HFF-Myc (cell line): ENCODE measurements at regions not wholly inside any gene's neighbourhood (a gene's known extent, or its start where the extent isn't known, plus 50 kb on each side); places are given as distances from the start of the nearest gene placed in this dataset.

Source experiments
- DNase-seq: peaks from one replicate; pipeline ENCODE4 v3.0.0-alpha.2; 2011; ENCODE audit warnings: low read depth; ENCODE audit errors: extremely low read depth
- H3K4me3 ChIP-seq: replicated peaks from 2 replicates; pipeline ENCODE4 v1.5.1; 2011; ENCODE audit warnings: low read depth, mild to moderate bottlenecking, control low read depth, low read length
- TF ChIP-seq, protein P1 (sequence below): IDR thresholded peaks from 2 replicates; pipeline ENCODE4 v1.5.1; 2012; ENCODE audit warnings: mild to moderate bottlenecking, low read depth, low read length, control low read depth; ENCODE audit errors: missing control alignments

DNA sequence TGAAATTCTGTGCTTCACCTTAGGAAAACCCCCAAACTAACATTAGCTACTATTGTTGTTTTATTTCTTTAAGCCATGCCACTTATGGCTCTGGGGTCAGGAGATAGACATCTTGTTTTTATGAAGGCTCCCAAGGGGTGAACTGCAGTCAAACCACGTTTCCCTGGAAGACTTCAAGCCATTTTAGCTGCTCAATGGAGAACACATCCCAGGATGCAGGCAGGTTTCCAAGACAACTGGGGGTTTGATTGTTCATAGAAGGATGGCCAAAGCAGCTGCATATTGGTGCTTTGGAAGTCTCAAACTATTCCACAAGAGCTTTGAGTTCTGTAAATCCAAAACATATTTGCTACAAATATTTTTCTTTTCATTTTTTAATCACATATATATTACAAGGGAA is 818.0 kb downstream of the MAFB start:
- no peak for DNase-seq
- H3K4me3 ChIP-seq: no peak overlapping the region
- TF ChIP-seq, protein P1, sequence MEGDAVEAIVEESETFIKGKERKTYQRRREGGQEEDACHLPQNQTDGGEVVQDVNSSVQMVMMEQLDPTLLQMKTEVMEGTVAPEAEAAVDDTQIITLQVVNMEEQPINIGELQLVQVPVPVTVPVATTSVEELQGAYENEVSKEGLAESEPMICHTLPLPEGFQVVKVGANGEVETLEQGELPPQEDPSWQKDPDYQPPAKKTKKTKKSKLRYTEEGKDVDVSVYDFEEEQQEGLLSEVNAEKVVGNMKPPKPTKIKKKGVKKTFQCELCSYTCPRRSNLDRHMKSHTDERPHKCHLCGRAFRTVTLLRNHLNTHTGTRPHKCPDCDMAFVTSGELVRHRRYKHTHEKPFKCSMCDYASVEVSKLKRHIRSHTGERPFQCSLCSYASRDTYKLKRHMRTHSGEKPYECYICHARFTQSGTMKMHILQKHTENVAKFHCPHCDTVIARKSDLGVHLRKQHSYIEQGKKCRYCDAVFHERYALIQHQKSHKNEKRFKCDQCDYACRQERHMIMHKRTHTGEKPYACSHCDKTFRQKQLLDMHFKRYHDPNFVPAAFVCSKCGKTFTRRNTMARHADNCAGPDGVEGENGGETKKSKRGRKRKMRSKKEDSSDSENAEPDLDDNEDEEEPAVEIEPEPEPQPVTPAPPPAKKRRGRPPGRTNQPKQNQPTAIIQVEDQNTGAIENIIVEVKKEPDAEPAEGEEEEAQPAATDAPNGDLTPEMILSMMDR: no peak

DNA sequence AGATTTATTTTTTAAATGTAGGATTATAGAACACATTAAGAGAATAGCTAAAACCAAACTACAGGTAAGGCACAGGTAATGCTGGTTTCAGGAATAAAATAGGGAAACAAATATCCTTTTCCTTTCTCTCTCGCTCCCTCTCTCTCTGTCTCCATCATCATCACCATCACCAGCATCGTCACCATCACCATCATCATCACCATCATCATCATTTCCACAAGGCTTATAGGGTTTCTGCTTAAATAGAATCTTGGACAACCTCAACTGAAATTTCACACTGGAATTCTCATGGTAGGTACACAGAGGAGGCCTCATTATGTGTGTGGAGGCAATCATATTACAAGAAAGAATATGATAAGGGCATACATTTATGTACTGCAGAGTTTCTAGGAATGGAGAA is 823.6 kb downstream of the MAFB start:
- TF ChIP-seq, protein P1: no peak
- no peak overlapping the region for H3K4me3 ChIP-seq
- no peak for DNase-seq

DNA sequence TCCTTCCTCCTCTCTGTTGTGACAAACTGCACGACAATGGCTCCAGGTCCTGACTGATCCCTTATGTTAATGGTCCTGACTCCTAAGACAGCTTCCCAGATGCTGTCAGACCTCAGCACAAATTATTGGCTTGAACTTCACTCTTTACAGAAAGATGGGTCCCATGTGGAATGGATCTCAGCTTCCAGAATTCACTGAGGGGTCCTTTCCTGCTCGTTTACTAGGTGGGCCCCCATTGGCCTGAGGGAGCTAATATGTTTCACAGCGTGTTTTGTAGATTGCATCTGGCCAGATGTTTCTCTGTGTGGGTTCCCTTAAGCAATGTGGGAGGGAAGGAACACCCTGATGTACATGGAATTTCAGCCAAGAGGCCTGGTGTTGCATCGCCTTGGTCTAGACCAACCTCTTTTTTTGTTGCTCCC is 826.6 kb downstream of the MAFB start:
- no peak for DNase-seq
- TF ChIP-seq, protein P1: no peak
- H3K4me3 ChIP-seq: no peak overlapping the region

DNA sequence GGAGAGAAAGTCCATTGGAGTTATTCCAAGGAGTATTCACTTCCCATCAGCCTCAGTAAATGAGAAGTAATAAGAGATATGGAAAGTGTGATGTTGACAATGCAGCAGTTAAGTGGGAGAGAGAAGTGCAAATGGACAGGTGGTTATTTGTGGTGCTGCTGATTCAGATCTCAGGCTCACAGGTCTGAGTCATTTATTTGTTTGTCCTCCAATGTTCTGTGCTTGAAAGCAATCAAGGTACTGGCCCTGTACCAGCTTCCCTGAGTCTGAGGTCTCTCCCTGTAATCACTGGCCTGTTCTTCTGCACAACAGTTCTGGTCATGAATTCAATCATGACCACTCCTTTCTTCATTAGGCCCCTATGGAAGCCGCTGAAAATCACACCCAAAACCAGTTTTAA is 827.7 kb downstream of the MAFB start:
- TF ChIP-seq, protein P1: no peak
- DNase-seq: no peak
- no peak overlapping the region for H3K4me3 ChIP-seq

DNA sequence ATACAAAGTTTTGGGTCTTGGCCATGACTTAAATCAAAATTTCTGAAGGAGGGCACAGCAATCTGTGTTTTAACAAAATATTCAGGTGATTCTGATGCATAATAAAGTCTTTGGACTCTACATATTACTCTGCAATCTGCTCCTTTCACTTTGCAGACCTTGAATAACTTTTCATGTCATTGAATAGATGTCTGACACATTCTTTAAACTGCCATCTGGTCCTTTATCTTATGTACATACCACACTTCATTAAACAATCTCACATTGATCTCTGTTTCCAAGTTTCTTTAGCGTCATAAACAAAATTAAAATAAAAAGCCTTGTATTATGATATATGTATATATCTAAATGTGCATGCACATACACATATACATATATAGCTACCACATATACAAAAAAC is 831.2 kb downstream of the MAFB start:
- TF ChIP-seq, protein P1: no peak
- no peak for DNase-seq
- no peak overlapping the region for H3K4me3 ChIP-seq

DNA sequence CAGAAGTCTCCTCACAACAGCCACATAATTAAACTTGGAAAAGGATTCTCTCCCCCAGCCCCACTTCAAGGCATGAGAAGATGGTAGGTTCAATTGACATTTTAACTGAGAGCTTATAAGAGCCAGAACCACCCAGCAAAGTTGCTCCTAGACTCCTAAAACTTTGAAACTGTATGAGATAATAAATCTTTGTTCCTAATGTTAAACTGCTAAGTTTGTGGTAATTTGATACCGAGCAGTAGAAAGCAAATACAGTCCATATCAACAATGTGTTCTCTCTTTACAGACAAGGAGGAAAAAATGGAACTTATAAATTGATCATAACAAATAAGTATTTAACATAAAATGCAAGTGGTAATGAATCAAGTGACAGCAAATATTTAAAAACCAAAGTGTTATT is 831.8 kb downstream of the MAFB start:
- no peak overlapping the region for H3K4me3 ChIP-seq
- DNase-seq: no peak
- TF ChIP-seq, protein P1: no peak

DNA sequence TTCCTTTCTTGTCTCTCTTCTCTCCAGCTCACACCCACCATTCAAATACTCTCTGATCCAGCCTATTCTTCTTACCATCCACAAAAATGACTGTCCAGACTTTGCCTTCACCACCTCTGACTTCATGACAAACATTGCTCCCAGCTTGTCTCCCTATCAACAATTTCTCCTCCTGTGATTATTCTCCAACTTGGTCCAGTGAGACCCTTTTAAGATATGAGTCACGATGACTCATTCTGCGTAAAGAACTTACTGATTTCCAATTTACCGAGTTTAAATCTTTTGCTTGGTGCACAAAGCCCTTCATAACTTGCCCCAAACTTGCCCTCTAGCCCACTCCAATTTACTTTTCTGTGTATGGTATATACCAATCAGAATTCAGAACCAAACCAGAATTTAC is 833.2 kb downstream of the MAFB start:
- H3K4me3 ChIP-seq: no peak overlapping the region
- DNase-seq: peak; percentile 29
- TF ChIP-seq, protein P1: no peak
